SK-N-SH (cell line): ENCODE measurements at regions not wholly inside any gene's neighbourhood (a gene's known extent, or its start where the extent isn't known, plus 50 kb on each side); places are given as distances from the start of the nearest gene placed in this dataset.

ENCODE experiments used
- CTCF ChIA-PET: fragments of 300-600, 350-600 bp; formaldehyde crosslinking; extraction: SDS; loops from one replicate; lab custom pipeline; 2021; lab: Yijun Ruan, JAX
- POLR2A ChIA-PET: fragments of 350-600 bp; sonication (Branson Sonifier 250); formaldehyde crosslinking; extraction: SDS; loops from one replicate; lab custom pipeline; 2020; ENCODE audit warnings: antibody characterized with exemption, inconsistent platforms; lab: Yijun Ruan, JAX
- DNase-seq: peaks from one replicate; pipeline ENCODE4 v3.0.0; 2012
- H2AFZ ChIP-seq: fragments of 200-600 bp; sonication (generic); 2 replicates; pipeline ENCODE4 v1.8.1; 2016; ENCODE audit warnings: antibody characterized with exemption, mild to moderate bottlenecking, low read depth
- H3F3A ChIP-seq: fragments of 200-600 bp; sonication (generic); replicated peaks from 2 replicates; pipeline ENCODE3; 2016; ENCODE audit warnings: antibody characterized with exemption, mild to moderate bottlenecking; ENCODE audit not compliant: insufficient read depth
- H3K27ac ChIP-seq, 2 experiments: fragments of 200-500 bp in 1 of 2; fragments of 200-600 bp in 1 of 2; sonication (Bioruptor generic) in 1 of 2; sonication (generic), shearing (Covaris generic) in 1 of 2; 2 replicates each; pipeline versions ENCODE4 v1.5.1 to v1.6.1; 2014 to 2016; ENCODE audit warnings: low read depth in 2 of 2, inconsistent platforms in 1 of 2, low read length in 1 of 2, mild to moderate bottlenecking in 1 of 2, mixed read lengths in 1 of 2
- H3K27me3 ChIP-seq: fragments of 200-600 bp; sonication (generic), shearing (Covaris generic); 2 replicates; pipeline ENCODE4 v1.6.1; 2016; ENCODE audit warnings: mixed run types; ENCODE audit not compliant: insufficient read depth
- H3K36me3 ChIP-seq, 2 experiments: fragments of 200-500 bp in 1 of 2; fragments of 200-600 bp in 1 of 2; sonication (Bioruptor generic) in 1 of 2; sonication (generic) in 1 of 2; replicated peaks in 1 of 2; 2 replicates each; pipeline versions ENCODE3 to v1.5.1; 2014 to 2016; ENCODE audit warnings: low read length in 1 of 2, mild to moderate bottlenecking in 1 of 2; ENCODE audit not compliant: insufficient read depth in 2 of 2, control insufficient read depth in 1 of 2
- H3K4me1 ChIP-seq, 2 experiments: fragments of 200-500 bp in 1 of 2; fragments of 200-600 bp in 1 of 2; sonication (Bioruptor generic) in 1 of 2; sonication (generic), shearing (Covaris generic) in 1 of 2; 2 replicates each; pipeline versions ENCODE4 v1.5.1 to v1.6.1; 2014 to 2016; ENCODE audit warnings: low read depth in 1 of 2, low read length in 1 of 2, mixed run types in 1 of 2; ENCODE audit not compliant: insufficient read depth in 2 of 2, control insufficient read depth in 1 of 2
- H3K4me2 ChIP-seq: fragments of 200-600 bp; sonication (generic), shearing (Covaris generic); 2 replicates; pipeline ENCODE4 v1.6.1; 2017; ENCODE audit warnings: mixed run types
- H3K4me3 ChIP-seq, 2 experiments: fragments of 200-500 bp in 1 of 2; fragments of 200-600 bp in 1 of 2; sonication (Bioruptor generic) in 1 of 2; sonication (generic), shearing (Covaris generic) in 1 of 2; 2 replicates each; pipeline versions ENCODE4 v1.5.1 to v1.8.1; 2014 to 2016; ENCODE audit warnings: low read depth in 2 of 2, inconsistent platforms in 1 of 2, low read length in 1 of 2, mild to moderate bottlenecking in 1 of 2, mixed read lengths in 1 of 2, moderate library complexity in 1 of 2
- H3K79me2 ChIP-seq: fragments of 200-600 bp; sonication (generic); 2 replicates; pipeline ENCODE4 v1.8.1; 2017; ENCODE audit warnings: mild to moderate bottlenecking; ENCODE audit not compliant: insufficient read depth
- H3K9ac ChIP-seq: fragments of 200-600 bp; sonication (generic); 2 replicates; pipeline ENCODE4 v1.6.1; 2017; ENCODE audit warnings: mixed run types
- H3K9me2 ChIP-seq: fragments of 200-600 bp; sonication (generic); 2 replicates; pipeline ENCODE4 v1.6.1; 2017; ENCODE audit warnings: mixed run types
- H3K9me3 ChIP-seq: fragments of 200-600 bp; sonication (generic); 2 replicates; pipeline ENCODE4 v1.6.1; 2017; ENCODE audit warnings: mixed run types, mild to moderate bottlenecking, moderate library complexity
- H4K20me1 ChIP-seq: fragments of 200-600 bp; sonication (generic); 2 replicates; pipeline ENCODE4 v1.6.1; 2017; ENCODE audit warnings: mild to moderate bottlenecking, mixed run types; ENCODE audit not compliant: insufficient read depth
- CHD2 ChIP-seq: fragments of 150-350 bp; IDR thresholded peaks from 2 replicates; pipeline ENCODE4 v1.6.1; 2018; ENCODE audit warnings: low read length; ENCODE audit not compliant: partially characterized antibody
- EP300 ChIP-seq, 2 experiments: IDR thresholded peaks; 2 replicates each; pipeline versions ENCODE4 v1.4.0 to v1.6.1; 2012; ENCODE audit warnings: borderline replicate concordance in 1 of 2, low read depth in 1 of 2, low read length in 1 of 2
- FOXJ3 ChIP-seq: sonication (generic); formaldehyde crosslinking; IDR thresholded peaks from 2 replicates; pipeline ENCODE4 v1.5.1; 2020; ENCODE audit warnings: mild to moderate bottlenecking, missing genetic modification reagents
- FOXM1 ChIP-seq: IDR thresholded peaks from 2 replicates; pipeline ENCODE4 v1.4.0; 2012; ENCODE audit warnings: low read depth, mild to moderate bottlenecking
- GABPA ChIP-seq: IDR thresholded peaks from 2 replicates; pipeline ENCODE4 v1.4.0; 2012; ENCODE audit warnings: low read depth, mild to moderate bottlenecking
- GATA2 ChIP-seq: sonication (generic); formaldehyde crosslinking; IDR thresholded peaks from 2 replicates; pipeline ENCODE4 v1.5.0; 2020; ENCODE audit warnings: mild to moderate bottlenecking, missing genetic modification reagents
- JUND ChIP-seq: IDR thresholded peaks from 2 replicates; pipeline ENCODE4 v1.4.0; 2012
- NRF1 ChIP-seq: IDR thresholded peaks from 2 replicates; pipeline ENCODE4 v1.6.1; 2012; ENCODE audit warnings: low read depth, mild to moderate bottlenecking, low read length
- RXRA ChIP-seq: IDR thresholded peaks from 2 replicates; pipeline ENCODE4 v1.4.0; 2012; ENCODE audit warnings: low read depth, mild to moderate bottlenecking, borderline replicate concordance
- TAF1 ChIP-seq: IDR thresholded peaks from 2 replicates; pipeline ENCODE4 v1.6.1; 2012; ENCODE audit warnings: low read depth, mild to moderate bottlenecking, low read length, moderate library complexity, borderline replicate concordance
- TEAD4 ChIP-seq: IDR thresholded peaks from 2 replicates; pipeline ENCODE4 v1.4.0; 2012; ENCODE audit warnings: mild to moderate bottlenecking, borderline replicate concordance; ENCODE audit not compliant: insufficient read depth
- USF1 ChIP-seq: IDR thresholded peaks from 2 replicates; pipeline ENCODE4 v1.4.0; 2012; ENCODE audit warnings: low read depth, borderline replicate concordance
- USF2 ChIP-seq: fragments of 150-350 bp; IDR thresholded peaks from 2 replicates; pipeline ENCODE4 v1.6.1; 2017; ENCODE audit warnings: antibody characterized with exemption, low read length, low read depth, borderline replicate concordance
- YY1 ChIP-seq: IDR thresholded peaks from 2 replicates; pipeline ENCODE4 v1.4.0; 2012; ENCODE audit warnings: low read depth, mild to moderate bottlenecking
- WGBS: methylation state at CpG from one replicate; pipeline ENCODE4 v1.1.6; 2017; ENCODE audit warnings: low lambda C conversion rate; 5-methylcytosine and 5-hydroxymethylcytosine counted together
- TF ChIP-seq, protein P1 (sequence below): IDR thresholded peaks from 2 replicates; pipeline ENCODE4 v1.4.0; 2012; ENCODE audit warnings: low read depth
- TF ChIP-seq, protein P2 (sequence below): fragments of 200-600 bp; sonication (generic); IDR thresholded peaks from 2 replicates; pipeline ENCODE4 v1.6.1; 2017; ENCODE audit warnings: antibody characterized with exemption, mild to moderate bottlenecking, moderate library complexity

DNA sequence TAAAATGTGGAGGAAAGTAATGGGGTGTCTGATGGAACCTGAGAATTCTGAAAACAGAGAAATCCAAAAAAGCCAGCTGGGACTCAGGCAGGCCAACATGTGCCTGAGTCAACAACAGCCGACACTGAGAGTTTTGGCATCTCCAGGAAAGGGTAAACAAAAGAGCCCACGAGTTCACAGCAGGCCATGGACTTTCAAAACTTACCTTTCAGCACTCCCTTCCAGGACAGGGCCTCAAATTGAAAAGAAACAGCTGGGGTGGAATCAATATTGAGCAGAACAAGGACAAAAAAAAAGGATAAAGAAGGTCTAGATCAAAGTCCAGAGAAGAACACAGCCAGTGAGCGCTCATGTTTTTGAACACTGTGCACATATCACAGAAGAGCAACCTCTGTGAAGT lies 735.4 kb upstream of the GRM7 start:
- ChIA-PET POLR2A (no interaction called here), CTCF (no interaction called here)
- Histone ChIP-seq H3F3A (no peaks in the 10 kb centered on the region), H4K20me1 (no peaks in the 10 kb centered on the region), H2AFZ (no peak overlapping the region), H3K9me3 (no peaks in the 10 kb centered on the region), H3K4me2 (no peak overlapping the region), H3K4me1 (no peaks in the 10 kb centered on the region), H3K9me2 (no peaks in the 10 kb centered on the region), H3K27ac (no peak overlapping the region), H3K36me3 (no peaks in the 10 kb centered on the region), H3K4me3 (no peak overlapping the region), H3K9ac (no peak overlapping the region), H3K27me3 (no peaks in the 10 kb centered on the region), H3K79me2 (no peaks in the 10 kb centered on the region)
- WGBS: 4% methylated on average over 3 of the region's 3 CpGs
- TF ChIP-seq JUND: no peak
- no peak for TF ChIP-seq USF2
- no peak for TF ChIP-seq TEAD4
- no peak for TF ChIP-seq USF1
- TF ChIP-seq, protein P1, sequence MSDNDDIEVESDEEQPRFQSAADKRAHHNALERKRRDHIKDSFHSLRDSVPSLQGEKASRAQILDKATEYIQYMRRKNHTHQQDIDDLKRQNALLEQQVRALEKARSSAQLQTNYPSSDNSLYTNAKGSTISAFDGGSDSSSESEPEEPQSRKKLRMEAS: no peak
- TF ChIP-seq, protein P2, sequence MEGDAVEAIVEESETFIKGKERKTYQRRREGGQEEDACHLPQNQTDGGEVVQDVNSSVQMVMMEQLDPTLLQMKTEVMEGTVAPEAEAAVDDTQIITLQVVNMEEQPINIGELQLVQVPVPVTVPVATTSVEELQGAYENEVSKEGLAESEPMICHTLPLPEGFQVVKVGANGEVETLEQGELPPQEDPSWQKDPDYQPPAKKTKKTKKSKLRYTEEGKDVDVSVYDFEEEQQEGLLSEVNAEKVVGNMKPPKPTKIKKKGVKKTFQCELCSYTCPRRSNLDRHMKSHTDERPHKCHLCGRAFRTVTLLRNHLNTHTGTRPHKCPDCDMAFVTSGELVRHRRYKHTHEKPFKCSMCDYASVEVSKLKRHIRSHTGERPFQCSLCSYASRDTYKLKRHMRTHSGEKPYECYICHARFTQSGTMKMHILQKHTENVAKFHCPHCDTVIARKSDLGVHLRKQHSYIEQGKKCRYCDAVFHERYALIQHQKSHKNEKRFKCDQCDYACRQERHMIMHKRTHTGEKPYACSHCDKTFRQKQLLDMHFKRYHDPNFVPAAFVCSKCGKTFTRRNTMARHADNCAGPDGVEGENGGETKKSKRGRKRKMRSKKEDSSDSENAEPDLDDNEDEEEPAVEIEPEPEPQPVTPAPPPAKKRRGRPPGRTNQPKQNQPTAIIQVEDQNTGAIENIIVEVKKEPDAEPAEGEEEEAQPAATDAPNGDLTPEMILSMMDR: no peak
- TF ChIP-seq YY1: no peak
- TF ChIP-seq EP300 (IDR thresholded peaks at IDR 0.05; ENCODE audit: borderline replicate concordance in 1 of 2, low read depth in 1 of 2, low read length in 1 of 2): no peak
- TF ChIP-seq FOXM1: no peak
- no peak for TF ChIP-seq TAF1
- TF ChIP-seq GABPA: no peak
- TF ChIP-seq NRF1: no peak
- TF ChIP-seq GATA2 (CRISPR knock-in tag): no peak
- TF ChIP-seq FOXJ3 (CRISPR knock-in tag): no peak
- no peak for TF ChIP-seq RXRA
- no peak for TF ChIP-seq CHD2
- no peak for DNase-seq
